MG63 (cell line): ENCODE measurements at regions not wholly inside any gene's neighbourhood (a gene's known extent, or its start where the extent isn't known, plus 50 kb on each side); places are given as distances from the start of the nearest gene placed in this dataset.
"Not testable (repeated sequence)": the region's sequence is repeated elsewhere in the genome, so short reads cannot be mapped to it uniquely, and the experiment has no call there.

Experiments used
- DNase-seq: peaks from one replicate; pipeline ENCODE4 v3.0.0-alpha.2; 2020
- H3K27me3 ChIP-seq: fragments of 250-450 bp; sonication (Bioruptor Pico); 2 replicates; pipeline ENCODE4 v1.5.1; 2020; ENCODE audit warnings: mild to moderate bottlenecking, moderate library complexity
- H3K36me3 ChIP-seq: fragments of 250-450 bp; sonication (Bioruptor Pico); 2 replicates; pipeline ENCODE4 v1.5.1; 2020; ENCODE audit warnings: mild to moderate bottlenecking, moderate library complexity
- H3K4me3 ChIP-seq: fragments of 250-450 bp; sonication (Bioruptor Pico); 2 replicates; pipeline ENCODE4 v1.5.1; 2020; ENCODE audit warnings: mild to moderate bottlenecking, moderate library complexity
- H3K9me3 ChIP-seq: fragments of 250-450 bp; sonication (Bioruptor Pico); 2 replicates; pipeline ENCODE4 v1.5.1; 2020; ENCODE audit warnings: mild to moderate bottlenecking, moderate library complexity

DNA sequence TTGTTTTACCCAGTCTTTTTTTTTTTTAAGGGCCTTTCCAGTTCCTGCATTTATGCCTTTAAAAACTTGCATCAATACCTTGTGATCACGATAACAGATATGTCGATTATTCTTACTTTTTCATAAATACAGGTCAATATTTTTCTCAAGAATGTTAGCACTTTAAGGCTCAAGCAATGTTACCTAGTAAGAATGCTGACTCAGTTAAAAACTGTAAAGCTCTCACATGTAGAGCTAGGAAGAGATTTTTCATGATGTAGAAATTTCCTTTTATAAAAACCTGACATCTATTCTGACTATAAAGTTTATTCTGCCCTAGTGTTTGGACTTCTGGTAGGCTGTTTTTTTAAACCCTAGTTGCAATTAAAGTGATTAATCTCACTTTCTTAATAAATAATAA, 684.0 kb downstream of the ZBBX start:
- H3K9me3 ChIP-seq, result no peaks in the 10 kb centered on the region
- no peak overlapping the region for H3K4me3 ChIP-seq
- DNase-seq, result no peak
- H3K27me3 ChIP-seq, result no peaks in the 10 kb centered on the region
- no peaks in the 10 kb centered on the region for H3K36me3 ChIP-seq

GRCh38 chr3:166688665-166689064, 691.4 kb downstream of the ZBBX start:
- Histone ChIP-seq H3K36me3 (no peaks in the 10 kb centered on the region), H3K4me3 (no peak overlapping the region), H3K9me3 (no peaks in the 10 kb centered on the region), H3K27me3 (no peaks in the 10 kb centered on the region)
- no peak for DNase-seq

DNA sequence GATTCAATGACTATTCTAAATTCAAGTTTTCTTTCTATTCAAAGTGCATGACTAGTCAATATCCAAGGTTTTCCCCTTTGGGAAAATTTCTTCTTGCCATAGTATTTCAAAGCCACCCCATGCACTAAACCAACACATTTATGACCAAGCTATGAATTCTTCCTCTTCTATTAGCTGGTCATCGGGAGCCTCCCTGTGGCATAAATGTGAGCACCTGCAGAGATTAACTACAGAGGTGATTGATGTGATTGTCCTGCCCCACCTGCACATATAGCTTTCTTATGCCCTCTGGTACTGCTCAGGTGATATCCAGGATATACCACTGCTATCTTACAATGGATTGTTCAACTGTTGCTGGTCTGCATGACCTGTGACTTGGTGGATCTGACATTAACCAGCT, 694.9 kb downstream of the ZBBX start:
- Histone ChIP-seq H3K9me3 (no peaks in the 10 kb centered on the region), H3K36me3 (no peaks in the 10 kb centered on the region), H3K4me3 (no peak overlapping the region), H3K27me3 (no peaks in the 10 kb centered on the region)
- DNase-seq, result no peak

DNA sequence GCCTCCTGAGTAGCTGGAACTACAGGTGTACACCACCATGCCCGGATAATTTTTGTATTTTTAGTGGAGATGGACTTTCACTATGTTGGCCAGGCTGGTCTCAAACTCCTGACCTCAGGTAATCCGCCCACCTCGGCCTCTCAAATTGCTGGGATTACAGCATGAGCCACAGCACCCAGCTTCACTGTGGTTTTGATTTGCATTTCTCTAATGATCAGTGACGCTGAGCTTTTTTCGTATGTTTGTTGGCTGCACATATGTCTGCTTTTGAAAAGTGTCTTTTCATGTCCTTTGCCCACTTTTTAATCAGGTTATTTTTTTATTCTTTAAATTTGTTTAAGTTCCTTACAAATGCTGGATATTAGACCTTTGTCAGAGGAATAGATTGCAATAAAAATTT, 696.0 kb downstream of the ZBBX start:
- not testable (repeated sequence) for H3K36me3 ChIP-seq, DNase-seq, H3K27me3 ChIP-seq, H3K9me3 ChIP-seq, H3K4me3 ChIP-seq

- no peak overlapping the region for H3K4me3 ChIP-seq
- DNase-seq, result no peak
- H3K27me3 ChIP-seq, result no peaks in the 10 kb centered on the region
- no peaks in the 10 kb centered on the region for H3K9me3 ChIP-seq
- H3K36me3 ChIP-seq, result no peaks in the 10 kb centered on the region
Observed at GRCh38 chr3:166669781-166670180, 710.3 kb downstream of the ZBBX start.

DNA sequence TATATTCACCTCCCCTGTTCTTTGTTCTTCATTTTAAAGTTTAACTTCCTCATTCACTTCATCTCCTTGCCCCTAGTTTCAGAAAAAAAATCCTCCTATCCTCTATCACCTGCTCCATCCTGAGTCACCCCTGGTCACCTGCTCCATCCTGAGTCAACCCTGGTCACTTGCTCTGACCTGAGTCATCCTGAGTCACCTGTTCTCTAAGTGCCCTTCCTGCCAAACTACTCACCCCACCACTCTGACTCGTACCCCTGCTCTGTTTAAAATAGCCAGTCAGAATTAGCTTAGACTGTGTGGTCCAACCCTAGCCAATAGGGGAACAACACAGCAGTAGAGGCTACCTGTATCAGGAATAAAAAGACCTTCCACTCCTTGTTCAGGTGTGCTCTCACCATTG, 716.9 kb downstream of the ZBBX start:
- peak; percentile 57 for DNase-seq
- peaks cover 5% of the 10 kb centered on the region; the same call in 1 of the 2 replicates for H3K9me3 ChIP-seq
- no peaks in the 10 kb centered on the region for H3K27me3 ChIP-seq
- H3K36me3 ChIP-seq, result no peaks in the 10 kb centered on the region
- no peak overlapping the region for H3K4me3 ChIP-seq

GRCh38 chr3:166661621-166662020, 718.5 kb downstream of the ZBBX start:
- no peak overlapping the region for H3K4me3 ChIP-seq
- peaks cover 5% of the 10 kb centered on the region; the same call in 1 of the 2 replicates for H3K9me3 ChIP-seq
- H3K36me3 ChIP-seq, result no peaks in the 10 kb centered on the region
- DNase-seq, result no peak
- no peaks in the 10 kb centered on the region for H3K27me3 ChIP-seq

DNA sequence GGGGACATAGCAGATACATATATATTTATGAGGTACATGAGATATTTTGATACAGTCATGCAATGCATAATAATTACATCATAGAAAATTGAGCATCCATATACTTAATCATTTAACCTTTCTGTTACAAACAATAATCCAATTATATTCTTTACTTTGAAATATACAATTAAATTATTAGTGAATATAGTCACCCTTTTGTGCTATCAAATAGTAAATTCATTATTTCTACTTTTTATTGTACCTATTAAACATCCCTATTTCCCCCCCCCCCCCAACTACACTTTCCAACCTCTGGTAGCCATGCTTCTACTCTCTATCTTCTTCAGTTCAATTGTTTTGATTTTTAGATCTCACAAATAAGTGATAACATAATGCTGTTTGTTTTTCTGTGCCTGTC, 719.1 kb downstream of the ZBBX start:
- no peak for DNase-seq
- no peak overlapping the region for H3K4me3 ChIP-seq
- no peaks in the 10 kb centered on the region for H3K27me3 ChIP-seq
- H3K9me3 ChIP-seq, result peaks cover 5% of the 10 kb centered on the region; the same call in 1 of the 2 replicates
- no peaks in the 10 kb centered on the region for H3K36me3 ChIP-seq

- no peak for DNase-seq
- no peak overlapping the region for H3K4me3 ChIP-seq
Observed at GRCh38 chr3:166637984-166638530, 742.0 kb downstream of the ZBBX start.

DNA sequence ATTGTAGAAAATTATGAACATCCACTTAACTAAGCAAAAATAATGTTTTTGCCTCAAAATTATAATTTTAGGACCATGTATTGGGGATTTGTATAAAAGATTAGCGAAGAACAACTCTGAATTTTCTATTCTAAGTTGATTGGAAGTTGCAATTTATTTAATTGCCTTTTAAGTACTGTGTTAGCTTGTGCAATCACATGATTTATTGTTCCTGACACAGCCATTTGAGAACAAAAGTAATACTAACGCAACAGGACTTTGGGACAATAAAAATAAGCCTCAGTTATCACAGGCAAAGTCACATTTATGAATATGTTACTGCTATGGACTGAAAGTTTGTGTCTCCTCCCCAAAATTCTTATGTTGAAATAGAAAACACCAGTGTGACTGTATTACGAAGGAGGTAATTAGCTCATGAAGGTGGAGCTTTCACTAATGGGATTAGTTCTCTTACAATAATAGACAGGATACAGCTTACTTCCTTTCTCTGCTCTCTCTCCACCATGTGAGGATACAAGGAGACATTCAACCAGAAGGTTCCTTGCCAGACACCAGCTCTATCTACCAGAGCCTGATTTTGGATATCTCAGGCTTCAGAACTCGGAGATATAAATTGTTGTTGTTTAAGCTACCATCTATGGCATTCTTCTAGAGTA, 745.9 kb downstream of the ZBBX start:
- H3K36me3 ChIP-seq, result no peaks in the 10 kb centered on the region
- H3K4me3 ChIP-seq, result no peak overlapping the region
- H3K27me3 ChIP-seq, result no peaks in the 10 kb centered on the region
- H3K9me3 ChIP-seq, result no peaks in the 10 kb centered on the region
- no peak for DNase-seq

More at GRCh38 chr3:166637984-166638530, 742.0 kb downstream of the ZBBX start:
- Histone ChIP-seq H3K27me3 (no peaks in the 10 kb centered on the region), H3K9me3 (no peaks in the 10 kb centered on the region), H3K36me3 (no peaks in the 10 kb centered on the region)

GRCh38 chr3:166630190-166630589, 749.9 kb downstream of the ZBBX start:
- Histone ChIP-seq H3K36me3 (no peaks in the 10 kb centered on the region), H3K4me3 (no peak overlapping the region), H3K27me3 (no peaks in the 10 kb centered on the region), H3K9me3 (no peaks in the 10 kb centered on the region)
- no peak for DNase-seq

DNA sequence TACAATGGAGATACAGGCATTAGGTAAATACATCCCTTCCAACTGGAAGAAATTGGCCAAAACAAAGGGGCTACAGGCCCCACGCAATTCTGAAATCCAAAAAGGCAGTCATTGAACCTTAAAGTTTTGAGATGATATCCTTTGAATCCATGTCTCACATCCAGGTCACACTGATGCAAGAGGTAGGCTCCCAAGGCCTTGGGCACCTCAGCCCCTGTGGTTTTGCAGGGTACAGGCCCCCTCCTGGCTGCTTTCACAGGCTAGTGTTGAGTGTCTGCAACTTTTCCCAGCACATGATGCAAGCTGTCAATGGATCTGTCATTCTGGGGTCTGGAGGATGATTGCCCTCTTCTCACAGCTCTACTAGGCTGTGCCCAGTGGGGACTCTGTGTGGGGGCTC, 766.7 kb downstream of the ZBBX start:
- no peak for DNase-seq
- Histone ChIP-seq H3K9me3 (no peaks in the 10 kb centered on the region), H3K4me3 (no peak overlapping the region), H3K36me3 (no peaks in the 10 kb centered on the region), H3K27me3 (no peaks in the 10 kb centered on the region)

- H3K36me3 ChIP-seq, H3K9me3 ChIP-seq, H3K4me3 ChIP-seq, H3K27me3 ChIP-seq, DNase-seq: not testable (repeated sequence)
Observed at GRCh38 chr3:166612761-166613160, 767.3 kb downstream of the ZBBX start.

- no peaks in the 10 kb centered on the region for H3K36me3 ChIP-seq
- no peak for DNase-seq
- no peaks in the 10 kb centered on the region for H3K27me3 ChIP-seq
- no peak overlapping the region for H3K4me3 ChIP-seq
- H3K9me3 ChIP-seq, result no peaks in the 10 kb centered on the region
Observed at GRCh38 chr3:166607933-166608521, 770.8 kb upstream of the BCHE start.

DNA sequence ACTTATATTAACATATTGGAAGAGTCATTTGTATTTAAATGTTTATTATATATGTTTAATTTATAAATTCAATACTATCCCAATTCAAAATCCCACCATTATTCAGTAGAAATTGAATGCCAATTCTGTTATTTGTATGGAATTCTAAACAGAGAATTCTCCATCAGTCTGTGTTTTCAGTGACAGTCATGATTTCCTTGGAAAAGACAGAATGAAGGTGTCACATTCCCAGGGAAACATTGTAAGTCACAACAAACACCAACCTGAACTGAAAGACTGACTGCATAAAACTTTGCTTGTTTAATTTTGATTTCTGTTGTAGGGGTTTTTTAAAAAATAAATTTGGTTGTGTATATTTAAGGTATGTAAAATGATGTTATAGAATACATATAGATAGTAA, 769.8 kb upstream of the BCHE start:
- H3K27me3 ChIP-seq, result no peaks in the 10 kb centered on the region
- H3K4me3 ChIP-seq, result no peak overlapping the region
- no peaks in the 10 kb centered on the region for H3K36me3 ChIP-seq
- DNase-seq, result no peak
- H3K9me3 ChIP-seq, result no peaks in the 10 kb centered on the region

- Histone ChIP-seq H3K4me3 (no peak overlapping the region), H3K36me3 (no peaks in the 10 kb centered on the region), H3K27me3 (no peaks in the 10 kb centered on the region), H3K9me3 (no peaks in the 10 kb centered on the region)
- DNase-seq, result no peak
Observed at GRCh38 chr3:166593776-166594175, 756.6 kb upstream of the BCHE start.

- Histone ChIP-seq H3K9me3 (no peaks in the 10 kb centered on the region), H3K27me3 (no peaks in the 10 kb centered on the region), H3K4me3 (no peak overlapping the region), H3K36me3 (no peaks in the 10 kb centered on the region)
- DNase-seq, result no peak
Observed at GRCh38 chr3:166582236-166582635, 745.0 kb upstream of the BCHE start.

DNA sequence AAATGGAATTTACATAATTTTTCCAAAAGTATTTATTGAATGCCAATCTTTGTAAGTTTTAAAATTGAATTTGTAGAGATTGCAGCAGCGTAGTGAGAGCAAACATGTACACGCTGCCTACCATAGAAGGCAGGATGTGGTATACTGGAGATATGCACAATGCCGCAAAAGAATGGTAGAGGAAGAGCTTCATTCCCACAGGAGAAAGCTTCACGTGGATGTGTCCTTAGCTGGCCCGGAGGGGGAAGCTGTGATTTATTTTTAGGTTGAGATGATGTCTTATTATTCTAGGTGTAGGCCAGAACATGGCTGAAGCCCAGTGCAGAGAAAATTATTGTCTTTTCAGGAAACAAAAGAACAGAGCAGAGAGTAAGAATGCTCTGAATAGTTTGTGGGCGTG, 743.3 kb upstream of the BCHE start:
- Histone ChIP-seq H3K4me3 (no peak overlapping the region), H3K36me3 (no peaks in the 10 kb centered on the region), H3K27me3 (no peaks in the 10 kb centered on the region), H3K9me3 (no peaks in the 10 kb centered on the region)
- DNase-seq, result no peak
